ENCODE measurements at regions not wholly inside any gene's neighbourhood (a gene's known extent, or its start where the extent isn't known, plus 50 kb on each side); places are given as distances from the start of the nearest gene placed in this dataset.
"Not testable (repeated sequence)": the region's sequence is repeated elsewhere in the genome, so short reads cannot be mapped to it uniquely, and the experiment has no call there.

GRCh38 chr13:63741029-63741813 lies 2325.6 kb upstream of the PCDH20 start:
- TF ChIP-seq CTCF (IDR thresholded peaks at IDR 0.05; ENCODE audit: low read depth, low read length, missing control alignments), result no peak
- no peak for DNase-seq (ENCODE audit: low read depth)
- H3K4me3 ChIP-seq (ENCODE audit: low read depth, low read length), result no peak overlapping the region
- in situ Hi-C loops (cut with HindIII; ENCODE audit: low sequenced_read_pairs), result no loop called here

GRCh38 chr13:63739112-63739735 lies 2323.6 kb upstream of the PCDH20 start:
- DNase-seq (ENCODE audit: low read depth); H3K4me3 ChIP-seq (ENCODE audit: low read depth, low read length); in situ Hi-C loops (cut with HindIII; ENCODE audit: low sequenced_read_pairs): not testable (repeated sequence)

- no peak overlapping the region for H3K4me3 ChIP-seq (ENCODE audit: low read depth, low read length)
- DNase-seq (ENCODE audit: low read depth), result no peak
- in situ Hi-C loops (cut with HindIII; ENCODE audit: low sequenced_read_pairs), result no loop called here
- no peak for TF ChIP-seq CTCF (IDR thresholded peaks at IDR 0.05; ENCODE audit: low read depth, low read length, missing control alignments)
These were observed 2321.8 kb upstream of the PCDH20 start for GRCh38 chr13:63737418-63737817.

GRCh38 chr13:63731896-63732295 lies 2316.2 kb upstream of the PCDH20 start:
- no peak for TF ChIP-seq CTCF (IDR thresholded peaks at IDR 0.05; ENCODE audit: low read depth, low read length, missing control alignments)
- DNase-seq (ENCODE audit: low read depth), result no peak
- H3K4me3 ChIP-seq (ENCODE audit: low read depth, low read length), result no peak overlapping the region
- in situ Hi-C loops (cut with HindIII; ENCODE audit: low sequenced_read_pairs), result no loop called here

GRCh38 chr13:63712159-63712558 lies 2296.5 kb upstream of the PCDH20 start:
- DNase-seq (ENCODE audit: low read depth); H3K4me3 ChIP-seq (ENCODE audit: low read depth, low read length); in situ Hi-C loops (cut with HindIII; ENCODE audit: low sequenced_read_pairs): not testable (repeated sequence)

GRCh38 chr13:63706751-63707150 lies 2291.1 kb upstream of the PCDH20 start:
- no peak for TF ChIP-seq CTCF (IDR thresholded peaks at IDR 0.05; ENCODE audit: low read depth, low read length, missing control alignments)
- H3K4me3 ChIP-seq (ENCODE audit: low read depth, low read length), result no peak overlapping the region
- in situ Hi-C loops (cut with HindIII; ENCODE audit: low sequenced_read_pairs), result no loop called here
- DNase-seq (ENCODE audit: low read depth), result no peak

GRCh38 chr13:63704521-63704920 lies 2288.9 kb upstream of the PCDH20 start:
- in situ Hi-C loops (cut with HindIII; ENCODE audit: low sequenced_read_pairs), result no loop called here
- DNase-seq (ENCODE audit: low read depth), result no peak
- TF ChIP-seq CTCF (IDR thresholded peaks at IDR 0.05; ENCODE audit: low read depth, low read length, missing control alignments), result no peak
- H3K4me3 ChIP-seq (ENCODE audit: low read depth, low read length), result no peak overlapping the region
